ENCODE measurements at regions not wholly inside any gene's neighbourhood (a gene's known extent, or its start where the extent isn't known, plus 50 kb on each side); places are given as distances from the start of the nearest gene placed in this dataset.

DNA sequence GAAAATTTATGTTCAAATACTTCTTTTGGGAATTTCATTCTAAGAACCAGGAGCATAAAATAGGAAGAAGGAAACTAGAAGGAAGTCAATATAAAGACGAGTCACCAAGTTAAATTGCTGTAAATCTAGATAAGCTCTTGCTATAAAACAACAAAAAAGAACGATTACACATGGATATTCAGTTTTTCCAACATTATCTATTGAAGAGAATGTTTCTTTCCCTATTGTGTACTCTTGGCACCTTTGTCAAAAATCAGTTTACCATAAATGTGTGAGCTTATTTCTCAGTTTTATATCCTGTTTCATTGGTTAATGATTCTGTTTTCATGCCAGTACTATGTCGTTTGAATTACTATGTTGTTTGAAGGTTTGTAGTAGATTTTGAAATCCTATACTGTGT lies 536.3 kb upstream of the MKI67 start:
- Histone ChIP-seq H3K36me3 (ENCODE audit: control insufficient read depth in 2 of 2, insufficient read depth in 2 of 2, low read length in 1 of 2) (no peaks in the 10 kb centered on the region), H3K4me1 (ENCODE audit: control insufficient read depth in 2 of 2, insufficient read depth in 2 of 2, low read length in 1 of 2) (no peaks in the 10 kb centered on the region), H3K27me3 (ENCODE audit: control insufficient read depth in 1 of 2, insufficient read depth in 2 of 2, low read length in 2 of 2) (no peaks in the 10 kb centered on the region), H3K9me3 (ENCODE audit: control insufficient read depth in 2 of 2, insufficient read depth in 1 of 2, low read depth in 1 of 2, low read length in 1 of 2) (peaks cover 0 to 5% of the 10 kb centered on the region in 2 donors), H3K27ac (ENCODE audit: low read depth in 2 of 2, low read length in 1 of 2) (no peak overlapping the region), H3K4me3 (ENCODE audit: low read depth in 1 of 2, low read length in 2 of 2) (no peak overlapping the region)
- WGBS, 2 donors = 61 to 63% methylated on average over 3 of the region's 3 CpGs

DNA sequence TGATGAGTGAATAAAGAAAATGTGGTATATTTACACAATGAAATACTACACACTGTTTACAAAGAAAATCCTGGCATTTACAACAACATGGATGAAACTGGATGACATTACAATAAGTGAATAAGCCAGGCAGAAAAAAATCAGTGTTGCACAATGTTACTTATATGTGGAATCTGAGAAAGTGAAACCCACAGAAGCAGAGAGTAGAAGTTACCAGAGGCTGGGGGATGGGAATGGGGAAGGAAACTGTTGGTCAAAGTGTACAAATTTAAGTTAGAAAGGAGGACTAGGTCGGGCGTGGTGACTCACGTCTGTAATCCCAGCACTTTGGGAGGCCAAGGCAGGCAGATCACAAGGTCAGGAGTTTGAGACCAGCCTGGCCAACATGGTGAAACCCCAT lies 538.5 kb upstream of the MKI67 start:
- no peaks in the 10 kb centered on the region for H3K27me3 ChIP-seq (ENCODE audit: control insufficient read depth in 1 of 2, insufficient read depth in 2 of 2, low read length in 2 of 2)
- peaks cover 0 to 8% of the 10 kb centered on the region in 2 donors for H3K9me3 ChIP-seq (ENCODE audit: control insufficient read depth in 2 of 2, insufficient read depth in 1 of 2, low read depth in 1 of 2, low read length in 1 of 2)
- no peaks in the 10 kb centered on the region for H3K4me1 ChIP-seq (ENCODE audit: control insufficient read depth in 2 of 2, insufficient read depth in 2 of 2, low read length in 1 of 2)
- H3K27ac ChIP-seq (ENCODE audit: low read depth in 2 of 2, low read length in 1 of 2) = no peak overlapping the region
- no peaks in the 10 kb centered on the region for H3K36me3 ChIP-seq (ENCODE audit: control insufficient read depth in 2 of 2, insufficient read depth in 2 of 2, low read length in 1 of 2)
- 57 to 74% methylated on average over 3 of the region's 3 CpGs for WGBS, 2 donors
- no peak overlapping the region for H3K4me3 ChIP-seq (ENCODE audit: low read depth in 1 of 2, low read length in 2 of 2)

DNA sequence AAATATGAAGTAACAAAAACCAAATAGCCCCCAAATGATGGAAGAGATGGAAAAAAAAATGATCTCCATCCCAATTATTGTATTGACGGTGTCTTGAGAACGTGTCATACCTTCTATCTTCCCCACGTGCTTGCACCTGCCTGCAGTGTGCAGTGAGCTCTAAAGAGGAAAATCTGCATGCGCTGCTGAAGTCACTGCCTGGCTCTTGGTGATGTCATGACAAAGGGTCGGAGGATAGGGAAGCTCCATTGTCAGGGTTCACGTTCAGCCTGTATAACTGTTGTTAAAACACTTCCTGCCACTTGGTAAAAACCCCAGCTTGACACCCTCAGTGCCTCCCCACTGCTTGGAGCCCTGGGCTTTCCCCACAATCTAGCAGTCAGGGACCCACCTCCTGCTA lies 549.2 kb upstream of the MKI67 start:
- WGBS, 2 donors = 73 to 78% methylated on average over 6 of the region's 6 CpGs
- no peaks in the 10 kb centered on the region for H3K27me3 ChIP-seq (ENCODE audit: control insufficient read depth in 1 of 2, insufficient read depth in 2 of 2, low read length in 2 of 2)
- peaks cover 3 to 12% of the 10 kb centered on the region in 2 donors for H3K9me3 ChIP-seq (ENCODE audit: control insufficient read depth in 2 of 2, insufficient read depth in 1 of 2, low read depth in 1 of 2, low read length in 1 of 2)
- no peaks in the 10 kb centered on the region for H3K4me1 ChIP-seq (ENCODE audit: control insufficient read depth in 2 of 2, insufficient read depth in 2 of 2, low read length in 1 of 2)
- H3K27ac ChIP-seq (ENCODE audit: low read depth in 2 of 2, low read length in 1 of 2) = no peak overlapping the region
- H3K4me3 ChIP-seq (ENCODE audit: low read depth in 1 of 2, low read length in 2 of 2) = no peak overlapping the region
- no peaks in the 10 kb centered on the region for H3K36me3 ChIP-seq (ENCODE audit: control insufficient read depth in 2 of 2, insufficient read depth in 2 of 2, low read length in 1 of 2)

DNA sequence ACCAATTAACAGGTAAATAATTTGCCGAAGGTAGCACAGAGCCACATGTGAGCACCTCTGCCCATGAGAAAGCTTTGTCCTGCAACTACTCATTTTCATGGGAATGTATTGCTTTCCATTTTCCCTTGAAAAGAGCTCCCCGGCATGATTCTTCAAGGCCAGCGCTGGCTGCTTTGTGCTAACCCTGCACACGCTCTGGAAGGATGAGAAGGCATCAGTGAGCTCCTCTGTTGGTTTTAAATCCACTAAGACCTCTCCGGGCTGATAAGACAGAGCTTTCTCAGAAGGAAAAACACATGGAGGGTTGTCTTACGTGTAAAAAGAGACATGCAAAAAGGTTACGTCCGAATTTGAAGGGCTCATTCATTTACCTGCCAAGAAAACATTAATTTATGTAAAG lies 553.9 kb upstream of the MKI67 start:
- H3K4me3 ChIP-seq (ENCODE audit: low read depth in 1 of 2, low read length in 2 of 2) = no peak overlapping the region
- H3K4me1 ChIP-seq (ENCODE audit: control insufficient read depth in 2 of 2, insufficient read depth in 2 of 2, low read length in 1 of 2) = no peaks in the 10 kb centered on the region
- no peaks in the 10 kb centered on the region for H3K27me3 ChIP-seq (ENCODE audit: control insufficient read depth in 1 of 2, insufficient read depth in 2 of 2, low read length in 2 of 2)
- peaks cover 3 to 6% of the 10 kb centered on the region in 2 donors for H3K9me3 ChIP-seq (ENCODE audit: control insufficient read depth in 2 of 2, insufficient read depth in 1 of 2, low read depth in 1 of 2, low read length in 1 of 2)
- H3K27ac ChIP-seq (ENCODE audit: low read depth in 2 of 2, low read length in 1 of 2) = no peak overlapping the region
- H3K36me3 ChIP-seq (ENCODE audit: control insufficient read depth in 2 of 2, insufficient read depth in 2 of 2, low read length in 1 of 2) = no peaks in the 10 kb centered on the region
- 72 to 80% methylated on average over 8 of the region's 8 CpGs for WGBS, 2 donors

DNA sequence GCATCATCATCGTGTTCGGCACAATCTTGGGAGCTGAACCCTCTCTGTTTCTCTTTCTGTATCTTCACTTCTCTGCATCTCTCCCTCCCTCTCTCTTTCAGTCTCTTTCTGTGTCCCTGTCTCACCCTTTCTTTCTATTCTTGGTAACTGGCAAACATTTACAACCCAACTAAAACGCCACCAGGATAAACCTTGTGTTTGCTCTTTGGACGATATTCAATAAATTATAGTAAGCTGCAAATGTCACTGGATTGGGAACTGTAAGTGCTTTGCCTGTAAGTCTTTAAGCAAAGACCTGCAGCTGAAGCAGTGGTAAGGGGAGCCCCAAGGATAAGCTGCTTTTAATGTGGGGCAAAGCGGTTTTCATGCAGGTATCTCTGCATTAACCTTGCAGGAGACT lies 558.0 kb upstream of the MKI67 start:
- Histone ChIP-seq H3K4me3 (ENCODE audit: low read depth in 1 of 2, low read length in 2 of 2) (no peak overlapping the region), H3K4me1 (ENCODE audit: control insufficient read depth in 2 of 2, insufficient read depth in 2 of 2, low read length in 1 of 2) (no peaks in the 10 kb centered on the region), H3K27me3 (ENCODE audit: control insufficient read depth in 1 of 2, insufficient read depth in 2 of 2, low read length in 2 of 2) (no peaks in the 10 kb centered on the region), H3K9me3 (ENCODE audit: control insufficient read depth in 2 of 2, insufficient read depth in 1 of 2, low read depth in 1 of 2, low read length in 1 of 2) (peaks cover under 1 to 3% of the 10 kb centered on the region in 2 donors), H3K27ac (ENCODE audit: low read depth in 2 of 2, low read length in 1 of 2) (no peak overlapping the region), H3K36me3 (ENCODE audit: control insufficient read depth in 2 of 2, insufficient read depth in 2 of 2, low read length in 1 of 2) (no peaks in the 10 kb centered on the region)
- 58 to 61% methylated on average over 5 of the region's 5 CpGs for WGBS, 2 donors

DNA sequence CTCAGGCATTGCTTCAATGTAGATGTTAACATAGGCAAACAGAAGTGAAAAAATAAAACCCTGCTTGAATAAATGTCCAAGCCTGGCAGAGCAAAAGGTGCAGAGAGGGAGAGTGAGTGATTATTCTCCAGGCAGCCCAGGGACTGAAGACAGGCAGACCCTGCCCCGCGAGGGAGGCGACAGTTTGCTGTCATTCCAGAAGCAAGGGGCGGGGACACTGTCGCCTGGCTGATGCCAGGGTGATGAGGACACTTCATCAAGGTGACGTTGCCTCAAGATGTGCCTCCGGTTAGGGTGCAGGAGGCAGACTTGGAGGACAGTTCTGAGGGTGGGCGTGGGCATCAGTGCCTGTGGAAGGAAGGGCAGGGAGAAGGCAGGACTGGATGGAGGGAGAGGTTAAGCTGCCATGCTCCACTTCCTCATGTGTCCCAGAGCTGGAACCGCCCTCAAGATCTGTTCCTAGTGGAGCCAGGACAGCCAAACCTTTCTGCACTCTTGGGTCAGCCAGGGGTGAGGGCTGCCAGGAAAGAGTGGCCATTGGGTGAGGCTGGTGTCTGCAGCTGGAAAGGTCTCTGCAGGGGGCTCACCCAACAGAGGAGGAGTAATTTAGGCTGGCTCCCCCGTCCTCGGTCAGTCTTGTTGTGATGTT lies 560.5 kb upstream of the MKI67 start:
- WGBS, 2 donors = 58 to 63% methylated on average over 11 of the region's 11 CpGs

DNA sequence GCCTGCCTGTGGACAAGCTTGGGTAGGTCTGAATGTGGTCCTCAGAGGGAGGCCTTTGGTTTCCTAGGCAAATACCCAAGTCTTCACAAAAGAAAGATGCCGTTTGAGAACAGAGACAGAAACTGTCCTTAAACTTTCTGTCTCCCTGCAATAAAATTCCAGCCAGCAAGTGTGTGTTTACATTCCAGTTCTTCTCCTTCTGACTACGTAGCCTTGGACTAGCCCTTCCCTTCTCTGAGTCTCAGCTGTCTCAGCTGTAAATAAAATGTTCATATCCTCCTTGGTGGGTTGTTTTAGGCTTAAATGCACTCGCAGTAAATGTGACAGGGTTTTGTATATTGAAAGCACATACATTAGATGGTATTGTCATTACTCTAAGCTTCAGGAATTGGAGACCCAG lies 561.2 kb upstream of the MKI67 start:
- no peaks in the 10 kb centered on the region for H3K4me1 ChIP-seq (ENCODE audit: control insufficient read depth in 2 of 2, insufficient read depth in 2 of 2, low read length in 1 of 2)
- no peak overlapping the region for H3K4me3 ChIP-seq (ENCODE audit: low read depth in 1 of 2, low read length in 2 of 2)
- WGBS, 2 donors = 44 to 47% methylated on average over 3 of the region's 3 CpGs
- no peaks in the 10 kb centered on the region for H3K27me3 ChIP-seq (ENCODE audit: control insufficient read depth in 1 of 2, insufficient read depth in 2 of 2, low read length in 2 of 2)
- H3K27ac ChIP-seq (ENCODE audit: low read depth in 2 of 2, low read length in 1 of 2) = no peak overlapping the region
- H3K36me3 ChIP-seq (ENCODE audit: control insufficient read depth in 2 of 2, insufficient read depth in 2 of 2, low read length in 1 of 2) = no peaks in the 10 kb centered on the region
- H3K9me3 ChIP-seq (ENCODE audit: control insufficient read depth in 2 of 2, insufficient read depth in 1 of 2, low read depth in 1 of 2, low read length in 1 of 2) = peaks cover 0 to 3% of the 10 kb centered on the region in 2 donors

More for the DNA sequence above, 560.5 kb upstream of the MKI67 start:
- Histone ChIP-seq H3K9me3 (ENCODE audit: control insufficient read depth in 2 of 2, insufficient read depth in 1 of 2, low read depth in 1 of 2, low read length in 1 of 2) (peaks cover 0 to 3% of the 10 kb centered on the region in 2 donors), H3K27ac (ENCODE audit: low read depth in 2 of 2, low read length in 1 of 2) (no peak overlapping the region), H3K4me3 (ENCODE audit: low read depth in 1 of 2, low read length in 2 of 2) (no peak overlapping the region), H3K27me3 (ENCODE audit: control insufficient read depth in 1 of 2, insufficient read depth in 2 of 2, low read length in 2 of 2) (no peaks in the 10 kb centered on the region), H3K4me1 (ENCODE audit: control insufficient read depth in 2 of 2, insufficient read depth in 2 of 2, low read length in 1 of 2) (no peaks in the 10 kb centered on the region), H3K36me3 (ENCODE audit: control insufficient read depth in 2 of 2, insufficient read depth in 2 of 2, low read length in 1 of 2) (no peaks in the 10 kb centered on the region)

DNA sequence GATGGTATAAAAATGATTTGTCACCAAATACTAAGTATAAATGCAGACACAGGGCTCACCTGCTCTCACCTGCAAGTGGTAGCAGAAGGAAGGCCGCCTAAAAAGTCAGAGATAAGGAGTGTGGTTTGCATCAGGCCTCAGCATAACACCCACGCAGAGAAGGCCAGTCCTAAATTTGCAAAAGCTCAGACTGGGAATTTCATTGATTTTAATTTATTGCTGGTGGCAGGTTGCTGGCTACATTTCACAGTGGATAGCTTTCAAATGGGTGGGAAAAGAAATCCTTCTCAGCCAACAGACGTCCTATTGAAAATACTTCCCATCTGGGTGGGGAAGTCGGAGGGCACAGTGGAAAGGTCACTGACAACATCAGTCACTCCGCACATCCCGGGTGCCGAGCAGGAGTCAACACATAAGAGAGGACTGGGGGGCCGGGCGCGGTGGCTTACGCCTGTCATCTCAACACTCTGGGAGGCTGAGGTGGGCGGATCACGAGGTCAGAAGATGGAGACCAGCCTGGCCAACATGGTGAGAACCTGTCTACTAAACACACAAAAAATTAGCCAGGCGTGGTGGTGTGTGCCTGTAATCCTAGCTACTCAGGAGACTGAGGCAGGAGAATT lies 561.8 kb upstream of the MKI67 start:
- Histone ChIP-seq H3K36me3 (ENCODE audit: control insufficient read depth in 2 of 2, insufficient read depth in 2 of 2, low read length in 1 of 2) (no peaks in the 10 kb centered on the region), H3K27me3 (ENCODE audit: control insufficient read depth in 1 of 2, insufficient read depth in 2 of 2, low read length in 2 of 2) (no peaks in the 10 kb centered on the region), H3K9me3 (ENCODE audit: control insufficient read depth in 2 of 2, insufficient read depth in 1 of 2, low read depth in 1 of 2, low read length in 1 of 2) (no peaks in the 10 kb centered on the region), H3K27ac (ENCODE audit: low read depth in 2 of 2, low read length in 1 of 2) (no peak overlapping the region), H3K4me1 (ENCODE audit: control insufficient read depth in 2 of 2, insufficient read depth in 2 of 2, low read length in 1 of 2) (no peaks in the 10 kb centered on the region), H3K4me3 (ENCODE audit: low read depth in 1 of 2, low read length in 2 of 2) (no peak overlapping the region)
- 79 to 82% methylated on average over 14 of the region's 14 CpGs for WGBS, 2 donors

DNA sequence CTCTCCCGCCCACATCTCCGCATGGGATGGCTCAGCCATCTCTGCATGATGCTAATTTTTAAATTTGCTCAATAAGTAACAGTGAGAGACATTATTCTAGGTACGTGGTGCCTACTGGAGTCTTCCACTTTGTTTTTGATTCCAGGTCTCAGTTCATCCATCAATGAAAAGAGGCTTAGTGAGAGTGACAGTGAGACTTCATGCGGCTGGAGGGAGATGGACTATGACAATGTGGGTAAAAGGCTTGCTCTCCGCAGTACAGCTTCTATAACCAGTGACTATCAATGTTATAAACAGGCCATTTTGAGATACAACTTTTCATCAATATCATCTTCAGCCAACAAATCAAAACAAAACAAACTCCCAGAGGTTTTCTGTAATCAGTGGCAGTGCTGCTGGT lies 563.4 kb upstream of the MKI67 start:
- Histone ChIP-seq H3K27ac (ENCODE audit: low read depth in 2 of 2, low read length in 1 of 2) (no peak overlapping the region), H3K27me3 (ENCODE audit: control insufficient read depth in 1 of 2, insufficient read depth in 2 of 2, low read length in 2 of 2) (no peaks in the 10 kb centered on the region), H3K4me3 (ENCODE audit: low read depth in 1 of 2, low read length in 2 of 2) (no peak overlapping the region), H3K4me1 (ENCODE audit: control insufficient read depth in 2 of 2, insufficient read depth in 2 of 2, low read length in 1 of 2) (no peaks in the 10 kb centered on the region), H3K9me3 (ENCODE audit: control insufficient read depth in 2 of 2, insufficient read depth in 1 of 2, low read depth in 1 of 2, low read length in 1 of 2) (peaks cover 0 to 2% of the 10 kb centered on the region in 2 donors), H3K36me3 (ENCODE audit: control insufficient read depth in 2 of 2, insufficient read depth in 2 of 2, low read length in 1 of 2) (no peaks in the 10 kb centered on the region)
- whole genome bisulfite sequencing, 2 donors = 80 to 82% methylated on average over 5 of the region's 5 CpGs
